ENCODE measurements at regions not wholly inside any gene's neighbourhood (a gene's known extent, or its start where the extent isn't known, plus 50 kb on each side); places are given as distances from the start of the nearest gene placed in this dataset.

DNA sequence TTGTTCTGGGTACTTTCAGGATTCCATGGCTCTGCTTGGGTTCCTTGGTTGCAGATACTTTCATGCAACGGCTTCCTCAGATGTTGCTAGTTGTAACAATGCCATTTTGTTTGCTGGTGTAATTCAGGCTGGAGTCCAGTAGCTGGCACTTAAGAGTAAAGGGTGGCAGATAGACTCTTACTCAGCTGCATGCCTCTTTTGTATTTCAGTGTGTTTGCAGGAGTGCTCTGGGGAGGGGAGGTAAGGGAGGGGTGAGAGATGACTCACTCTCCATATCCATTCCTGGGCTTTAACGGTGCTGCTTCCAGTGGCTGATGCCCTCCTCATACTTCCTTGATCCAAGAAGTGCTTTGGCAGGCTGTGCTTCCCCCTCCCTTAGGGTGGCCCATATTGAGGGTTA lies 155.2 kb downstream of the ZNF330 start:
- TF ChIP-seq, protein P1, sequence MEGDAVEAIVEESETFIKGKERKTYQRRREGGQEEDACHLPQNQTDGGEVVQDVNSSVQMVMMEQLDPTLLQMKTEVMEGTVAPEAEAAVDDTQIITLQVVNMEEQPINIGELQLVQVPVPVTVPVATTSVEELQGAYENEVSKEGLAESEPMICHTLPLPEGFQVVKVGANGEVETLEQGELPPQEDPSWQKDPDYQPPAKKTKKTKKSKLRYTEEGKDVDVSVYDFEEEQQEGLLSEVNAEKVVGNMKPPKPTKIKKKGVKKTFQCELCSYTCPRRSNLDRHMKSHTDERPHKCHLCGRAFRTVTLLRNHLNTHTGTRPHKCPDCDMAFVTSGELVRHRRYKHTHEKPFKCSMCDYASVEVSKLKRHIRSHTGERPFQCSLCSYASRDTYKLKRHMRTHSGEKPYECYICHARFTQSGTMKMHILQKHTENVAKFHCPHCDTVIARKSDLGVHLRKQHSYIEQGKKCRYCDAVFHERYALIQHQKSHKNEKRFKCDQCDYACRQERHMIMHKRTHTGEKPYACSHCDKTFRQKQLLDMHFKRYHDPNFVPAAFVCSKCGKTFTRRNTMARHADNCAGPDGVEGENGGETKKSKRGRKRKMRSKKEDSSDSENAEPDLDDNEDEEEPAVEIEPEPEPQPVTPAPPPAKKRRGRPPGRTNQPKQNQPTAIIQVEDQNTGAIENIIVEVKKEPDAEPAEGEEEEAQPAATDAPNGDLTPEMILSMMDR (IDR thresholded peaks at IDR 0.05; ENCODE audit: low read depth, low read length, poor library complexity, severe bottlenecking), result no peak
- no peak for TF ChIP-seq EZH2phosphoT487 (IDR thresholded peaks at IDR 0.05; ENCODE audit: borderline replicate concordance, low read length)
